ENCODE measurements at regions not wholly inside any gene's neighbourhood (a gene's known extent, or its start where the extent isn't known, plus 50 kb on each side); places are given as distances from the start of the nearest gene placed in this dataset.

DNA sequence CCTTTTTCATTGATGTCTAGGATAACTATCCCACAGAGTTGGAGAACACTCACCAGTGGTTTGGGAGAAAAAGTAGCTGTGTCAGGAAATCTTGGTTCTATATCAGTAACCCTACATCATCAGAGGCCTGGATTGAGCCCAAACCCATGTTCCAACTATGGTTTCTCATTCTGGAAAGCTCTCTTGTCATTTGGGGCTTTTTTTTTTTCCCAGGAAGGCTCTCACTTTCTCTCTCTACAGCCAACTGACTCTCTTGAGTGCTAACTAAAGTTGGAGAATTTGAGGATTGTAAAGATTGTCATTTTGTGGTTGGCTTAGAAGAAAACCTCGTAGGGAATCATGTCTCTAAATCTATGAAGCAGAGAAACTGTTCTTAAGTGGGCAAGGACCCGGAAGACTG lies 228.2 kb upstream of the DIPK2B start:
- TF ChIP-seq, protein P1, sequence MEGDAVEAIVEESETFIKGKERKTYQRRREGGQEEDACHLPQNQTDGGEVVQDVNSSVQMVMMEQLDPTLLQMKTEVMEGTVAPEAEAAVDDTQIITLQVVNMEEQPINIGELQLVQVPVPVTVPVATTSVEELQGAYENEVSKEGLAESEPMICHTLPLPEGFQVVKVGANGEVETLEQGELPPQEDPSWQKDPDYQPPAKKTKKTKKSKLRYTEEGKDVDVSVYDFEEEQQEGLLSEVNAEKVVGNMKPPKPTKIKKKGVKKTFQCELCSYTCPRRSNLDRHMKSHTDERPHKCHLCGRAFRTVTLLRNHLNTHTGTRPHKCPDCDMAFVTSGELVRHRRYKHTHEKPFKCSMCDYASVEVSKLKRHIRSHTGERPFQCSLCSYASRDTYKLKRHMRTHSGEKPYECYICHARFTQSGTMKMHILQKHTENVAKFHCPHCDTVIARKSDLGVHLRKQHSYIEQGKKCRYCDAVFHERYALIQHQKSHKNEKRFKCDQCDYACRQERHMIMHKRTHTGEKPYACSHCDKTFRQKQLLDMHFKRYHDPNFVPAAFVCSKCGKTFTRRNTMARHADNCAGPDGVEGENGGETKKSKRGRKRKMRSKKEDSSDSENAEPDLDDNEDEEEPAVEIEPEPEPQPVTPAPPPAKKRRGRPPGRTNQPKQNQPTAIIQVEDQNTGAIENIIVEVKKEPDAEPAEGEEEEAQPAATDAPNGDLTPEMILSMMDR (IDR thresholded peaks at IDR 0.05) = no peak
- TF ChIP-seq EP300 (IDR thresholded peaks at IDR 0.05) (no peak), POLR2AphosphoS5 (IDR thresholded peaks at IDR 0.05) (no peak), POLR2A (IDR thresholded peaks at IDR 0.05) (no peak)
- Histone ChIP-seq H3K9me3 (no peaks in the 10 kb centered on the region), H3K4me1 (no peaks in the 10 kb centered on the region), H3K27ac (no peak overlapping the region), H3K36me3 (no peaks in the 10 kb centered on the region), H3K27me3 (no peaks in the 10 kb centered on the region), H3K4me3 (no peak overlapping the region)
- WGBS, 2 donors (ENCODE audit: low coverage in 1 of 2) = 74 to 79% methylated on average over 2 of the region's 2 CpGs
- ATAC-seq = no peak

DNA sequence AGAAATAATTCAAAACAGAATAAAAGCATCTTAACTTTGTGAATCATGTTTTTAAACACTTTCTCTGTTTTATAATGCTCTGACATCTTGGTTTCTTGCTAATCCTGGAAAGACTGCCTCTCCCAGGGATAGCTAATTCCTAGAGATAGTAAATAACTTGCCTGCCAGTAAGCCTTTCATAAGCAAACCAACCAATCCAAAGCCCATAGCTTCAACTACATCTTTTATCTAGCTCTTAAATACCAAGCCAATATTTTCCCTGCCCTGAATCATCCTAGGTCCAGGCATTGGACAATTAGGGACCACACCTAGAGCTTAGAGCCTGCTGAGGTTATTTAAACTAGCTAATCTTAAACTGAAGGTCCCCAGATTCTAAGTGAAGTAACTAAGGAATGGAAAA lies 223.7 kb upstream of the DIPK2B start:
- H3K9me3 ChIP-seq = no peaks in the 10 kb centered on the region
- TF ChIP-seq, protein P1 (IDR thresholded peaks at IDR 0.05) = no peak
- TF ChIP-seq POLR2A (IDR thresholded peaks at IDR 0.05) (no peak), POLR2AphosphoS5 (IDR thresholded peaks at IDR 0.05) (no peak), EP300 (IDR thresholded peaks at IDR 0.05) (no peak)
- no peak overlapping the region for H3K4me3 ChIP-seq

DNA sequence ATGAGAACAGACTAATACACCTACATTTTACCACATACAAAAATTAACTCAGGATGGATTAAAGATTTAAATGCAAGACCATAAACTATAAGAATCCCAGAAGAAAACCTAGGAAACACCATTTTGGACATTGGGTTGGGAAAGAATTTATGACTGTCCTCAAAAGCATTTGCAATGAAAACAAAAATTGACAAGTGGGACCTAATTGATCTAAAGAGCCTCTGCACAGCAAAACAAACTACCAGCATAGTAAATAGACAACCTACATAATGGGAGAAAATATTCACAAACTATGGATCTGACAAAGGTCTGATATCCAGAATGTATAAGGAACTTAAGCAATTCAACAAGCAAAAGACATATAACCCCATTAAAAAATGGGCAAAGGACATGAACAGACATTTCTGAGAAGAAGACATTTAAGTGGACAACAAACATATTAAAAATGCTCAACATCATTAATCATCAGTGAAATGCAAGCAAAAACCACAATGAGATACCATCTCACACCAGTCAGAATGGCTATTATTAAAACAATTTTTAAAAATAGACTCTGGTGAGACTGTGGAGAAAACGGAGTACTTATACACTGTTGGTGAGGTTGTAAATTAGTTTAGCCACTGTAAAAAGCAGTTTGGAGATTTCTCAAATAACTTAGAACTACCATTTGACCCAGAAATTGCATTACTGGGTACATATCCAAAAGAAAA lies 221.7 kb upstream of the DIPK2B start:
- no peak for TF ChIP-seq EP300 (IDR thresholded peaks at IDR 0.05)
- TF ChIP-seq, protein P1 (IDR thresholded peaks at IDR 0.05) = no peak
- no peak for TF ChIP-seq POLR2AphosphoS5 (IDR thresholded peaks at IDR 0.05)
- no peak for TF ChIP-seq POLR2A (IDR thresholded peaks at IDR 0.05)
- Histone ChIP-seq H3K4me1 (no peaks in the 10 kb centered on the region), H3K9me3 (no peaks in the 10 kb centered on the region), H3K36me3 (no peaks in the 10 kb centered on the region), H3K4me3 (no peak overlapping the region), H3K27ac (no peak overlapping the region), H3K27me3 (no peaks in the 10 kb centered on the region)
- ATAC-seq = no peak
- 11 to 60% methylated on average over 1 of the region's 1 CpG for WGBS, 2 donors (ENCODE audit: low coverage in 1 of 2)

More for the DNA sequence above, 223.7 kb upstream of the DIPK2B start:
- H3K4me1 ChIP-seq = no peaks in the 10 kb centered on the region
- no peaks in the 10 kb centered on the region for H3K36me3 ChIP-seq
- no peak for ATAC-seq
- no peak overlapping the region for H3K27ac ChIP-seq
- H3K27me3 ChIP-seq = no peaks in the 10 kb centered on the region

DNA sequence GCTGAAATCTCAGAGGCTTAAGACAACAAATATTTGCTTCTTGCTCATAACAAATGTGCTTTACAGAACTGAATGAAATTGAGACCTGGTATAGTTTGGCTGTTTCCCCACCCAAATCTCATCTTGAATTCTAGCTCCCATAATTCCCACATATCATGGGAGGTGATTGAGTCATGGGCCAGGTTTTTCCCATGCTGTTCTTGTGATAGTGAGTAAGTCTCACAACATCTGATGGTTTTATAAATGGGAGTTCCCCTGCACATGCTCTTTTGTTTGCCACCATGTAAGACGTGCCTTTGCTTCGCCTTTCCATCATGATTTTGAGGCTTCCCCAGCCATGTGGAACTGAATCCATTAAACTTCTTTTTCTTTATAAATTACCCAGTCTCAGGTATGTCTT lies 221.1 kb upstream of the DIPK2B start:
- TF ChIP-seq, protein P1 (IDR thresholded peaks at IDR 0.05) = no peak
- no peak for TF ChIP-seq POLR2AphosphoS5 (IDR thresholded peaks at IDR 0.05)
- no peak for TF ChIP-seq EP300 (IDR thresholded peaks at IDR 0.05)
- no peak for TF ChIP-seq POLR2A (IDR thresholded peaks at IDR 0.05)
- ATAC-seq = no peak
- Histone ChIP-seq H3K27ac (no peak overlapping the region), H3K9me3 (no peaks in the 10 kb centered on the region), H3K4me3 (no peak overlapping the region), H3K27me3 (no peaks in the 10 kb centered on the region), H3K4me1 (no peaks in the 10 kb centered on the region), H3K36me3 (no peaks in the 10 kb centered on the region)
- WGBS, 2 donors (ENCODE audit: low coverage in 1 of 2) = 59% methylated on average over 2 of the region's 2 CpGs; no CpG with 5 or more reads in 1 of the 2 donors

DNA sequence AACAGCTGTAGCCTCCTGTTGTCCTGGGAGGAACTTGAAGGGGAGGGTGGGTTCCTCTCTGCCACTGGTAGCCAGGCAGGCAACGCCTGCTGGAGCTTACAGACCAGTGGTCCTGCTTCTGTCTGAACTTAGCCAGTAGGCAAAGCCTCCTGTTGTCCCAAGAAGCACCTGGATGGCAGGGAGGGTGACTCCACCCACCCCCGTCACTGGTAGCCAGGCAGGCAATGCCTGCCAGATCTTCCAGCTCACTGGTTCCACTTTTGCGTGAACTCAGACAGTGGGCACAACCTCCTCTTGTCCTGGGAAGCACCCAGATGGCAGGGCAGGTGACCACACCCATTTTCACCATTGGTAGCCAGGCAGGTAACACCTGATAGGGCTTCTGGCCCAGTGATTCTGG lies 203.5 kb upstream of the DIPK2B start:
- H3K36me3 ChIP-seq = no peaks in the 10 kb centered on the region
- H3K4me1 ChIP-seq = no peaks in the 10 kb centered on the region
- TF ChIP-seq, protein P1 (IDR thresholded peaks at IDR 0.05) = no peak
- TF ChIP-seq POLR2A (IDR thresholded peaks at IDR 0.05) (no peak), POLR2AphosphoS5 (IDR thresholded peaks at IDR 0.05) (no peak), EP300 (IDR thresholded peaks at IDR 0.05) (no peak)
- H3K4me3 ChIP-seq = no peak overlapping the region
- H3K9me3 ChIP-seq = no peaks in the 10 kb centered on the region
- no peak for ATAC-seq
- H3K27me3 ChIP-seq = no peaks in the 10 kb centered on the region
- H3K27ac ChIP-seq = no peak overlapping the region
- no CpG with 5 or more reads among the region's 3 CpGs for WGBS, 2 donors (ENCODE audit: low coverage in 1 of 2)
